ENCODE measurements at regions not wholly inside any gene's neighbourhood (a gene's known extent, or its start where the extent isn't known, plus 50 kb on each side); places are given as distances from the start of the nearest gene placed in this dataset.

- DNase-seq (ENCODE audit: low read depth, low spot score), result no peak
- CTCF ChIA-PET, result no interaction called here
- POLR2A ChIA-PET, result no interaction called here
- H3K4me3 ChIP-seq (ENCODE audit: low read depth, low read length), result no peak overlapping the region
- no peak for TF ChIP-seq CTCF (IDR thresholded peaks at IDR 0.05; ENCODE audit: insufficient read depth, low read length, missing control alignments)
Observed at GRCh38 chr5:3230941-3231340, 364.7 kb upstream of the IRX1 start.

- CTCF ChIA-PET, result no interaction called here
- POLR2A ChIA-PET, result no interaction called here
- no peak for TF ChIP-seq CTCF (IDR thresholded peaks at IDR 0.05; ENCODE audit: insufficient read depth, low read length, missing control alignments)
- DNase-seq (ENCODE audit: low read depth, low spot score), result no peak
- no peak overlapping the region for H3K4me3 ChIP-seq (ENCODE audit: low read depth, low read length)
Observed at GRCh38 chr5:3230254-3230653, 365.4 kb upstream of the IRX1 start.

- CTCF ChIA-PET, result no interaction called here
Observed at GRCh38 chr5:3226196-3226920, 369.3 kb upstream of the IRX1 start.

GRCh38 chr5:3225201-3225960 is 370.3 kb upstream of the IRX1 start:
- ChIA-PET CTCF (no interaction called here), POLR2A (no interaction called here)
- no peak overlapping the region for H3K4me3 ChIP-seq (ENCODE audit: low read depth, low read length)
- no peak for DNase-seq (ENCODE audit: low read depth, low spot score)
- TF ChIP-seq CTCF (IDR thresholded peaks at IDR 0.05; ENCODE audit: insufficient read depth, low read length, missing control alignments), result no peak

More at GRCh38 chr5:3226196-3226920, 369.3 kb upstream of the IRX1 start:
- no peak for TF ChIP-seq CTCF (IDR thresholded peaks at IDR 0.05; ENCODE audit: insufficient read depth, low read length, missing control alignments)
- DNase-seq (ENCODE audit: low read depth, low spot score), result no peak
- H3K4me3 ChIP-seq (ENCODE audit: low read depth, low read length), result no peak overlapping the region
- POLR2A ChIA-PET, result no interaction called here

GRCh38 chr5:3222924-3223323 is 372.7 kb upstream of the IRX1 start:
- POLR2A ChIA-PET, result no interaction called here
- TF ChIP-seq CTCF (IDR thresholded peaks at IDR 0.05; ENCODE audit: insufficient read depth, low read length, missing control alignments), result no peak
- CTCF ChIA-PET, result no interaction called here
- no peak for DNase-seq (ENCODE audit: low read depth, low spot score)
- H3K4me3 ChIP-seq (ENCODE audit: low read depth, low read length), result no peak overlapping the region

- ChIA-PET CTCF (no interaction called here), POLR2A (no interaction called here)
- H3K4me3 ChIP-seq (ENCODE audit: low read depth, low read length), result no peak overlapping the region
- DNase-seq (ENCODE audit: low read depth, low spot score), result no peak
- TF ChIP-seq CTCF (IDR thresholded peaks at IDR 0.05; ENCODE audit: insufficient read depth, low read length, missing control alignments), result no peak
Observed at GRCh38 chr5:3221432-3221831, 374.2 kb upstream of the IRX1 start.
